ENCODE measurements at regions not wholly inside any gene's neighbourhood (a gene's known extent, or its start where the extent isn't known, plus 50 kb on each side); places are given as distances from the start of the nearest gene placed in this dataset.

GRCh38 chr13:91211510-91211909 is 136.0 kb upstream of the MIR17HG start:
- in situ Hi-C loops (cut with HindIII; ENCODE audit: low sequenced_read_pairs): no loop called here
- no peak for DNase-seq (ENCODE audit: low read depth, low spot score)
- H3K4me3 ChIP-seq (ENCODE audit: low read depth, low read length): no peak overlapping the region
- TF ChIP-seq, protein P1, sequence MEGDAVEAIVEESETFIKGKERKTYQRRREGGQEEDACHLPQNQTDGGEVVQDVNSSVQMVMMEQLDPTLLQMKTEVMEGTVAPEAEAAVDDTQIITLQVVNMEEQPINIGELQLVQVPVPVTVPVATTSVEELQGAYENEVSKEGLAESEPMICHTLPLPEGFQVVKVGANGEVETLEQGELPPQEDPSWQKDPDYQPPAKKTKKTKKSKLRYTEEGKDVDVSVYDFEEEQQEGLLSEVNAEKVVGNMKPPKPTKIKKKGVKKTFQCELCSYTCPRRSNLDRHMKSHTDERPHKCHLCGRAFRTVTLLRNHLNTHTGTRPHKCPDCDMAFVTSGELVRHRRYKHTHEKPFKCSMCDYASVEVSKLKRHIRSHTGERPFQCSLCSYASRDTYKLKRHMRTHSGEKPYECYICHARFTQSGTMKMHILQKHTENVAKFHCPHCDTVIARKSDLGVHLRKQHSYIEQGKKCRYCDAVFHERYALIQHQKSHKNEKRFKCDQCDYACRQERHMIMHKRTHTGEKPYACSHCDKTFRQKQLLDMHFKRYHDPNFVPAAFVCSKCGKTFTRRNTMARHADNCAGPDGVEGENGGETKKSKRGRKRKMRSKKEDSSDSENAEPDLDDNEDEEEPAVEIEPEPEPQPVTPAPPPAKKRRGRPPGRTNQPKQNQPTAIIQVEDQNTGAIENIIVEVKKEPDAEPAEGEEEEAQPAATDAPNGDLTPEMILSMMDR (IDR thresholded peaks at IDR 0.05; ENCODE audit: low read depth, low read length): no peak

DNA sequence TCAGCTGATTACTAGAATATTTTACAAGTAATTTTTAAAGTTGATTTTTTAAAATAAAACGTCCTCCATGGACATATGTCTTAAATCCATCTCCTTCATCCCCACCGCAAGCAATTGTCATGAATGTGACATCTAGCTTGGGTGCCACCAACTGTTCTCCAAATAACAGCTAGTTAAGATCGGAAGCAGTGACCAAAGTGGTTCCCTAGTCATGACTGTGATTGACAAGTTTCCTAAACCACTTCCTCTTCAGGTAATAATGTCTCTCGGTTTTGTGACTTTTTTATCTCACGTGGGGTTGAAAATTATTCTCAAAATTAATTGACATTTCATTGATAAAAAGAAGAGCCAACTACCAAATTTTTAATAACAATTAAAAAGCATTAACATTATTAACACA is 135.3 kb upstream of the MIR17HG start:
- H3K4me3 ChIP-seq (ENCODE audit: low read depth, low read length): no peak overlapping the region
- in situ Hi-C loops (cut with HindIII; ENCODE audit: low sequenced_read_pairs): no loop called here
- no peak for DNase-seq (ENCODE audit: low read depth, low spot score)
- TF ChIP-seq, protein P1 (IDR thresholded peaks at IDR 0.05; ENCODE audit: low read depth, low read length): no peak

DNA sequence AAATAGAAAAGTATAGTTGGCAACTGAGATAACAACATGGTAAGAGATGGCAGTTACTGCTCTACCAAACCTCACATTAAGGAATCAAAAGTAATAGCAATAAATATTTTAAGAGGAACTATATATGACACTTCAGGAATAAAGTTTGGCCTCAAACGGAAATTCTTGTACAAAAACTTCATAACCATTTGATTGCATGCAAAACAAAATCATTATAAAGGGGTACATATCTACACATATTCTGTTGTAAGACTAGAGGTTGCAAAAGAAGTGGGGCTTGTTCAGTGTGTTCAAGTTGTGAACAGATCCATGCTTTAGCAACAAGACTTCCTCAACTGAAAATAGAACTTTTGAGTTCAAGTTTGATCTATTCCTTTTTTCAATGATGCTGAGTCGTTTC is 133.5 kb upstream of the MIR17HG start:
- in situ Hi-C loops (cut with HindIII; ENCODE audit: low sequenced_read_pairs): no loop called here
- TF ChIP-seq, protein P1 (IDR thresholded peaks at IDR 0.05; ENCODE audit: low read depth, low read length): no peak
- no peak for DNase-seq (ENCODE audit: low read depth, low spot score)
- no peak overlapping the region for H3K4me3 ChIP-seq (ENCODE audit: low read depth, low read length)

DNA sequence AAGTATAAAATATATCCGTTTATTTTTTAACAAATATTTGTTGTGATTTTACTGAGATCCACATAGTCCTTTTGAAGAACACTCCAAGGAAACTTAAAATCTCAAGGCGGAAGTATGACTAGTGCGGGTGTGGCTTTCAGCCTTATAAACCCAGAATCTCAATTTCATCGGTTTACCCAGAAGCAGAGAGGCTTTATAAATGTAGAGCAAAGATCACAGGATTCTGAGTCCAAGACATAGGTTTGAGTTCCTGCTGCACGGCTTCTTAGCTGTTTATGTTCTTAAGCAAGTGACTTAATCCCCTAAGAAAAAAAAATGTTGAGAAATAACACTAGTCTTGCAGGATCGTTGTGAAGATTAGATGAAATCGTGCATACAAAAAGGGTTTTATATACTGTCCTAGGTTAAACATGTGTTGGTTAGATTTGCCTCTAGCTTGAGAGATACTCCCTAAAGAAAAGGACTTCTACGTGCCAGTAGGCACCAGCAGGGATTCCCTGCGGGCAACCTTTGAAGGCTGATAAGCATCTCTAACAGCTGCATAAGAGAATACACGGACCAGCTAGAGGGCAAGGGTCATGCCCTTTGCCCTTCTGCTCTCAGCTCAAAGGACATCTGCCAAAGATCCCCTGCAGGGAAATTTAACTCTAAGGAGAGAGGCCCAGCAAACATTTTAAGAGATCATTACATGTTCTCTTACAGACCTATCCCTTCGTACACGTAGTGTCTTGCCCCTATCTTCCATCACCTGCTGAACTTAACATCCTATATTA is 130.4 kb upstream of the MIR17HG start:
- TF ChIP-seq, protein P1 (IDR thresholded peaks at IDR 0.05; ENCODE audit: low read depth, low read length): no peak
- DNase-seq (ENCODE audit: low read depth, low spot score): no peak
- in situ Hi-C loops (cut with HindIII; ENCODE audit: low sequenced_read_pairs): no loop called here
- H3K4me3 ChIP-seq (ENCODE audit: low read depth, low read length): no peak overlapping the region

DNA sequence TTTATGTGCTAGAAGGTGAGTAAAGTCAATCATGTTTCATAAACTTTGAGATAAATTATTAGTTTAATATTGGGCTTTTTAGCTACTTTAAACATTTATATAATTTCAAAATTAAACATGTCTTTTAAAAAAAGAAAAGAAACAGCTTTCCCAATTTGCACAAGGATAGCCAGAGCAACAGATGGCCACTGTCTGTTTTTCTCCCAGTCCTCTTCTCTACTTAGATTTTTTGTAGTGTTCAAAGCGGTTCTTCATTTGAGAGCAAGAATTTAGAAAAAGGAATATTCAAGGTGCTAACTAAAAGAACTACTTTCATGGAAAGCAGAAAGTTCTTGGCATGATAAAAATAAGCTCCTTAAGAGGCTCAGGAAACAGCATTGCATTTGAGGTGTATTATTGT is 128.3 kb upstream of the MIR17HG start:
- DNase-seq (ENCODE audit: low read depth, low spot score): no peak
- in situ Hi-C loops (cut with HindIII; ENCODE audit: low sequenced_read_pairs): no loop called here
- no peak overlapping the region for H3K4me3 ChIP-seq (ENCODE audit: low read depth, low read length)
- TF ChIP-seq, protein P1 (IDR thresholded peaks at IDR 0.05; ENCODE audit: low read depth, low read length): no peak

- H3K4me3 ChIP-seq (ENCODE audit: low read depth, low read length): no peak overlapping the region
- TF ChIP-seq, protein P1 (IDR thresholded peaks at IDR 0.05; ENCODE audit: low read depth, low read length): no peak
- in situ Hi-C loops (cut with HindIII; ENCODE audit: low sequenced_read_pairs): no loop called here
- DNase-seq (ENCODE audit: low read depth, low spot score): no peak
Measured at GRCh38 chr13:91220872-91221271, 126.6 kb upstream of the MIR17HG start.

Data from astrocyte of the spinal cord (primary cell).